ENCODE measurements at regions not wholly inside any gene's neighbourhood (a gene's known extent, or its start where the extent isn't known, plus 50 kb on each side); places are given as distances from the start of the nearest gene placed in this dataset.

- no peak for TF ChIP-seq CTCF (IDR thresholded peaks at IDR 0.05; ENCODE audit: low read depth, low read length)
- no peaks in the 10 kb centered on the region for H3K9me3 ChIP-seq (ENCODE audit: low read depth)
- no peak for DNase-seq (ENCODE audit: low read depth in 1 of 2, low spot score in 1 of 2)
- H3K27ac ChIP-seq = no peak overlapping the region
- H3K4me3 ChIP-seq = no peak overlapping the region
- H3K36me3 ChIP-seq = no peaks in the 10 kb centered on the region
- no peaks in the 10 kb centered on the region for H3K4me1 ChIP-seq (ENCODE audit: low read depth)
- H3K27me3 ChIP-seq = no peaks in the 10 kb centered on the region
These were observed 353.6 kb upstream of the TRIB2 start for GRCh38 chr2:12363138-12363537.

- Histone ChIP-seq H3K4me3 (no peak overlapping the region), H3K27me3 (no peaks in the 10 kb centered on the region)
- TF ChIP-seq CTCF (IDR thresholded peaks at IDR 0.05; ENCODE audit: low read depth, low read length) = no peak
These were observed 353.2 kb upstream of the TRIB2 start for GRCh38 chr2:12363569-12363968.

GRCh38 chr2:12369566-12369965 lies 347.2 kb upstream of the TRIB2 start:
- no peak overlapping the region for H3K27ac ChIP-seq
- H3K4me1 ChIP-seq (ENCODE audit: low read depth) = no peaks in the 10 kb centered on the region
- H3K36me3 ChIP-seq = no peaks in the 10 kb centered on the region
- H3K4me3 ChIP-seq = no peak overlapping the region
- no peaks in the 10 kb centered on the region for H3K9me3 ChIP-seq (ENCODE audit: low read depth)
- no peaks in the 10 kb centered on the region for H3K27me3 ChIP-seq
- no peak for TF ChIP-seq CTCF (IDR thresholded peaks at IDR 0.05; ENCODE audit: low read depth, low read length)
- DNase-seq (ENCODE audit: low read depth in 1 of 2, low spot score in 1 of 2) = no peak

More at GRCh38 chr2:12363569-12363968, 353.2 kb upstream of the TRIB2 start:
- Histone ChIP-seq H3K36me3 (no peaks in the 10 kb centered on the region), H3K4me1 (ENCODE audit: low read depth) (no peaks in the 10 kb centered on the region), H3K27ac (no peak overlapping the region), H3K9me3 (ENCODE audit: low read depth) (no peaks in the 10 kb centered on the region)
- peak in 1 of 2 donors; percentile 22 for DNase-seq (ENCODE audit: low read depth in 1 of 2, low spot score in 1 of 2)

GRCh38 chr2:12376025-12376424 lies 340.7 kb upstream of the TRIB2 start:
- no peak for DNase-seq (ENCODE audit: low read depth in 1 of 2, low spot score in 1 of 2)
- Histone ChIP-seq H3K4me1 (ENCODE audit: low read depth) (no peaks in the 10 kb centered on the region), H3K36me3 (no peaks in the 10 kb centered on the region), H3K9me3 (ENCODE audit: low read depth) (no peaks in the 10 kb centered on the region), H3K27ac (no peak overlapping the region), H3K27me3 (no peaks in the 10 kb centered on the region), H3K4me3 (no peak overlapping the region)
- TF ChIP-seq CTCF (IDR thresholded peaks at IDR 0.05; ENCODE audit: low read depth, low read length) = no peak

GRCh38 chr2:12379143-12379542 lies 337.6 kb upstream of the TRIB2 start:
- DNase-seq (ENCODE audit: low read depth in 1 of 2, low spot score in 1 of 2) = peak in 1 of 2 donors; percentile 4
- H3K9me3 ChIP-seq (ENCODE audit: low read depth) = no peaks in the 10 kb centered on the region
- no peaks in the 10 kb centered on the region for H3K4me1 ChIP-seq (ENCODE audit: low read depth)
- TF ChIP-seq CTCF (IDR thresholded peaks at IDR 0.05; ENCODE audit: low read depth, low read length) = no peak
- no peak overlapping the region for H3K27ac ChIP-seq
- H3K27me3 ChIP-seq = no peaks in the 10 kb centered on the region
- H3K4me3 ChIP-seq = no peak overlapping the region
- no peaks in the 10 kb centered on the region for H3K36me3 ChIP-seq

All from cardiac muscle cell (in vitro differentiated cells and primary cell).